Pancreas (tissue), 10 donors: ENCODE measurements at regions not wholly inside any gene's neighbourhood (a gene's known extent, or its start where the extent isn't known, plus 50 kb on each side); places are given as distances from the start of the nearest gene placed in this dataset.

Experiments
- ATAC-seq, 4 donors: fragments of 200-7000 bp; cut with Tn5 transposase; one replicate each; pipeline versions ENCODE4 v1.8.0 to v1.9.1; 2020; ENCODE audit warnings: mild to moderate bottlenecking in 4 of 4, moderate library complexity in 4 of 4
- DNase-seq, 6 donors: peaks; one replicate each; pipeline ENCODE4 v3.0.0-alpha.2; 2020
- FAIRE-seq: peaks from 2 replicates; lab custom pipeline; 2012; peaks lifted over from hg19 to GRCh38; lab: Jason Lieb, UNC
- H3K27ac ChIP-seq, 4 donors: fragments of 200-600 bp; sonication (generic); 1 replicate in 3 of 4; 2 replicates in 1 of 4; pipeline versions ENCODE4 v1.5.0 to v1.8.0; 2020
- H3K27me3 ChIP-seq, 4 donors: fragments of 200-600 bp; one replicate each; pipeline ENCODE4 v1.8.0; 2021
- H3K36me3 ChIP-seq, 3 donors: fragments of 200-600 bp; sonication (generic) in 1 of 3; one replicate each; pipeline versions ENCODE4 v1.5.0 to v1.8.0; 2020 to 2021
- H3K4me1 ChIP-seq, 3 donors: fragments of 200-600 bp; one replicate each; pipeline ENCODE4 v1.8.0; 2021
- H3K4me3 ChIP-seq, 4 donors: fragments of 200-600 bp; sonication (generic) in 2 of 4; one replicate each; pipeline versions ENCODE4 v1.5.0 to v1.8.0; 2020 to 2021
- H3K9me3 ChIP-seq, 4 donors: fragments of 200-600 bp; one replicate each; pipeline ENCODE4 v1.8.0; 2021
- WGBS, 2 donors: extraction: QIAGEN DNeasy Blood & Tissue Kit; methylation state at CpG; one replicate each; pipeline ENCODE4 v1.1.7; 2013; 5-methylcytosine and 5-hydroxymethylcytosine counted together
- intact Hi-C, 3 donors: fragments of 100-400 bp; cut with DNase I; formaldehyde crosslinking; loops; one replicate each; pipeline versions ENCODE4 v1.11.1 to v1.14.2; 2022
- TF ChIP-seq, protein P1 (sequence below), 4 donors: fragments of 200-600 bp; sonication (generic) in 3 of 4; IDR thresholded peaks; one replicate each; pipeline versions ENCODE4 v1.5.0 to v1.8.0; 2021; ENCODE audit warnings: antibody characterized with exemption in 4 of 4
- donor health status: healthy with polysubstance abuse.
- donor health status: DM: no; HTN: no; CAD: no; lungs with moderate emphysema.
- donor health status: DM: no; HTN: no; CAD: no.
- donor health status: control.
- donor health status: control.
- donor health status: Bipolar disorder and iron deficiency.
- donor health status: DM: yes; HTN: yes; CAD: no.
- donor health status: DM: no; HTN: no; CAD: no.
- donor health status: DM: no; HTN: no; CAD: no.
- donor health status: DM: yes; HTN: yes; CAD: no.

DNA sequence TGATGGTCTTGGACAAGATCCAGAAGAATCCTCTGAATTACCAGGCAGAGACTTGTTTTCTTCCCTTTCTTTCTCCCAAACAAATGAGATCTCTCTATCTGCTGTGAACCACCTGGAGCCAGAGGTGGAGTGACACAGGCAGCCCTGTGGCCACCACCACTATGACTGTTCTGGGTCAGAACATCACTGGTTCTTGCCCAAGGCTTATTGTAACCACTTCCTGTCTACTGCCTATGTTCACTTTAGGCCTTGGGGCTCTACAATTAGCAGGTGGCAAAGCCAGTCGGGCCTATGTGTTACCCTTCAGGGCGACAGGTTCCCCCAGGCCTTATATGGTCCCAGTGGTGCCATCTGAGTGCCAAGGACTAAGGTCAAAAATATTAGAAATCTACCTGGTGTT, 161.2 kb downstream of the GLUD2 start:
- no peak for FAIRE-seq
- no peaks in the 10 kb centered on the region for H3K36me3 ChIP-seq
- H3K27ac ChIP-seq, result no peak overlapping the region
- 49 to 74% methylated on average over 2 of the region's 2 CpGs for WGBS, 2 donors
- TF ChIP-seq, protein P1, sequence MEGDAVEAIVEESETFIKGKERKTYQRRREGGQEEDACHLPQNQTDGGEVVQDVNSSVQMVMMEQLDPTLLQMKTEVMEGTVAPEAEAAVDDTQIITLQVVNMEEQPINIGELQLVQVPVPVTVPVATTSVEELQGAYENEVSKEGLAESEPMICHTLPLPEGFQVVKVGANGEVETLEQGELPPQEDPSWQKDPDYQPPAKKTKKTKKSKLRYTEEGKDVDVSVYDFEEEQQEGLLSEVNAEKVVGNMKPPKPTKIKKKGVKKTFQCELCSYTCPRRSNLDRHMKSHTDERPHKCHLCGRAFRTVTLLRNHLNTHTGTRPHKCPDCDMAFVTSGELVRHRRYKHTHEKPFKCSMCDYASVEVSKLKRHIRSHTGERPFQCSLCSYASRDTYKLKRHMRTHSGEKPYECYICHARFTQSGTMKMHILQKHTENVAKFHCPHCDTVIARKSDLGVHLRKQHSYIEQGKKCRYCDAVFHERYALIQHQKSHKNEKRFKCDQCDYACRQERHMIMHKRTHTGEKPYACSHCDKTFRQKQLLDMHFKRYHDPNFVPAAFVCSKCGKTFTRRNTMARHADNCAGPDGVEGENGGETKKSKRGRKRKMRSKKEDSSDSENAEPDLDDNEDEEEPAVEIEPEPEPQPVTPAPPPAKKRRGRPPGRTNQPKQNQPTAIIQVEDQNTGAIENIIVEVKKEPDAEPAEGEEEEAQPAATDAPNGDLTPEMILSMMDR (IDR thresholded peaks at IDR 0.05), result no peak
- H3K4me1 ChIP-seq, result no peaks in the 10 kb centered on the region
- intact Hi-C loops, result no loop called here
- DNase-seq, result no peak
- no peak overlapping the region for H3K4me3 ChIP-seq
- no peaks in the 10 kb centered on the region for H3K27me3 ChIP-seq
- H3K9me3 ChIP-seq, result no peaks in the 10 kb centered on the region
- no peak for ATAC-seq

DNA sequence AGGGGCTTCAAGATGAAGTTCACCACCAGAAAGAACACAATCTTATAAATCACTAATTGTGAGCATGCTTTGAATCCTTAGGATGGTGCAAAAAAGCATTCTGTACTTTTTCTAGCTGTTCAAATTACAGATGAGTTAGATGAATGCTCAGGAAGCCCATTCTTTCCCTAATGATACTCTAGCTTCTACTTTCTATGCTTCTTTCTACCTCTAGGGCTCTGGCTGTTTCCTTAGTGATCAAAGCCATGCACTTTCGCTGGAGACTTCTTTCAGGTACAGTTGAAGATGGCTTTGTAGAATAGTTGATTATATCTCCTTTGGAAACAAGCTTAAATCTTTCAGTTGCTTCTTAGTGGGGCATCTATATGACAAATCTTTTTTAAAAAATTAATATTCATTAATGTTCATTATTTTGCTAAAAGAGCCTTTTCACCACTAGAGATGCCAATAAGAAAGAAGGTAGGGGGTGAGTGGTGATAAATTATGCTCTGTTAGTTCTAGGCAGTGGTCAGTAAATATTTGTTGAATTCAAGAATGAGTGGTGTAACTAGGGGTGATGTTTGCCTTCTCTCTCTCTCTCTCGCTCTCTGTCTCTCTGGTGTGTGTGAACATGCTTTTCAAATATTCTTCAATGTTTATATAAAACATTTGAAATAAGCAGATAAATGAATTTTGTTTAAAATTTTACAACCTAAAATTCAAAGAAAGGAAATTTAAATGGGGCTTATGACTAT, 169.4 kb downstream of the GLUD2 start:
- no peaks in the 10 kb centered on the region for H3K9me3 ChIP-seq
- FAIRE-seq (no peak), ATAC-seq (no peak), DNase-seq (no peak)
- no peaks in the 10 kb centered on the region for H3K27me3 ChIP-seq
- H3K4me3 ChIP-seq, result no peak overlapping the region
- no peaks in the 10 kb centered on the region for H3K4me1 ChIP-seq
- WGBS, 2 donors, result 50 to 82% methylated on average over 2 of the region's 2 CpGs
- H3K27ac ChIP-seq, result no peak overlapping the region
- intact Hi-C loops, result no loop called here
- TF ChIP-seq, protein P1 (IDR thresholded peaks at IDR 0.05), result no peak
- no peaks in the 10 kb centered on the region for H3K36me3 ChIP-seq

DNA sequence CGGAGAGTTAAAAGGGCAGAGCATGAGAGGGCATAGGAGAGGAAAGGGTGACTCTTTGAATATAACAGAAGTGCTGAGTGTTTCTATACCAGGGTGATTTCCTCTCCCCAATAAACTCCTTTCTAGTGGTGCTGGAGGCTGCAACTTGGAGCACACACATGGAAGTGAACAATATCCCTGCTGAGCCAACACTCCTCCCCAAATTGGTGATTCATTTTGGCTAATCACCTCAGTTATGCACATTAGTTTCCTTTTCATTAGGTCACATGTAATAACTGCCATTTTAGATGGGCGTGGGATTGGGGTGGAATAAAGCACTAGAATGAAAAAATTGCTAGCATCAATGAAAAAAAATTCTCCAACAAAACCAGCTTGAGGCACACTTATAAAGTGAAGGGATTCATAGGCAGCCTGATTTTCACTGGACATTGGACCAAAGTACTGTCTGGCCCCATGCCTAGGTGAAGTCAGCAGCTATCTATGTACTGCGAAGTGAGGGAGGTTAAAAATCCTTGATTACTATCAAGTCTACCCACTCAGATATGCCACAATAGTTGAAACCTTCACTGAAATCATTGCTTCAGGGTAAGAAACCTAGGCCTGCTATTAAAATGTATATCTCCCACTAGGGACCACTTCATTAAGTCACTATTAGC, 174.0 kb downstream of the GLUD2 start:
- no peaks in the 10 kb centered on the region for H3K27me3 ChIP-seq
- WGBS, 2 donors, result 56 to 85% methylated on average over 3 of the region's 3 CpGs
- H3K36me3 ChIP-seq, result no peaks in the 10 kb centered on the region
- intact Hi-C loops, result no loop called here
- no peak overlapping the region for H3K4me3 ChIP-seq
- no peaks in the 10 kb centered on the region for H3K9me3 ChIP-seq
- FAIRE-seq (no peak), DNase-seq (no peak), ATAC-seq (no peak)
- no peaks in the 10 kb centered on the region for H3K4me1 ChIP-seq
- TF ChIP-seq, protein P1 (IDR thresholded peaks at IDR 0.05), result no peak
- H3K27ac ChIP-seq, result no peak overlapping the region

DNA sequence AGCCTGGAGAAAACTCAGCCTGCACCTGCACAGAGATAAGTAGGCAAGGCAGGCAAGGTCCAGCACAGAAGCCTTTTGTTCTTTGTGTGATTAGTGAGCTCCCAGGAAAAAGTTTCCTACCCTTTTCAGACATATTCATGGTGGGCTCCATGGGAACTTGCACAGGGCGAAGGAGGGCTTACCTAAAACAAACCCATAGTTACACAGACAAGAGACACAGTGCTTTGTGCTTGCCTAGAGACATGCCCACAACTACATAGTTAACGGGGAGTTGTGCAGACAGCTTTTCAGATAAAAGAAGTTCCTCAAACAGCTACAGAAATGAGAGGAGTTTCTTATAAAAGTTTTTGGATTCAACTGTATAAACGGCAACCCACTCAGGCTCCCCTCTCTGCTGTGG, 180.5 kb downstream of the GLUD2 start:
- no peak for FAIRE-seq
- WGBS, 2 donors, result 48 to 51% methylated on average over 3 of the region's 3 CpGs

More for the DNA sequence above, 180.5 kb downstream of the GLUD2 start:
- TF ChIP-seq, protein P1 (IDR thresholded peaks at IDR 0.05), result no peak
- Histone ChIP-seq H3K27ac (no peak overlapping the region), H3K4me1 (no peaks in the 10 kb centered on the region), H3K36me3 (no peaks in the 10 kb centered on the region), H3K27me3 (no peaks in the 10 kb centered on the region), H3K4me3 (no peak overlapping the region), H3K9me3 (no peaks in the 10 kb centered on the region)
- DNase-seq (no peak), ATAC-seq (no peak)
- intact Hi-C loops, result no loop called here
